Neural progenitor cell (in vitro differentiated cells): ENCODE measurements at regions not wholly inside any gene's neighbourhood (a gene's known extent, or its start where the extent isn't known, plus 50 kb on each side); places are given as distances from the start of the nearest gene placed in this dataset.

Source experiments
- DNase-seq: peaks from one replicate; pipeline ENCODE4 v3.0.0-alpha.2; 2016; ENCODE audit warnings: low spot score
- H2AFZ ChIP-seq: fragments of 200-600 bp; sonication (generic); replicated peaks from 2 replicates; pipeline ENCODE4 v1.6.1; 2016; ENCODE audit warnings: antibody characterized with exemption
- H3F3A ChIP-seq: fragments of 200-600 bp; sonication (generic); 2 replicates; pipeline ENCODE4 v1.6.1; 2016; ENCODE audit warnings: antibody characterized with exemption, low read depth
- H3K27ac ChIP-seq: fragments of 200-600 bp; sonication (generic); 2 replicates; pipeline ENCODE4 v1.5.1; 2016; ENCODE audit warnings: mild to moderate bottlenecking
- H3K27me3 ChIP-seq: fragments of 200-600 bp; sonication (generic); 2 replicates; pipeline ENCODE4 v1.6.1; 2016; ENCODE audit warnings: mild to moderate bottlenecking, moderate library complexity
- H3K36me3 ChIP-seq: fragments of 200-600 bp; sonication (generic); 2 replicates; pipeline ENCODE4 v1.5.1; 2016
- H3K4me1 ChIP-seq: fragments of 200-600 bp; sonication (generic); 2 replicates; pipeline ENCODE4 v1.6.1; 2016; ENCODE audit warnings: mixed run types
- H3K4me2 ChIP-seq: fragments of 200-600 bp; sonication (generic); 2 replicates; pipeline ENCODE4 v1.6.1; 2016
- H3K4me3 ChIP-seq: fragments of 200-600 bp; sonication (generic); 2 replicates; pipeline ENCODE4 v1.5.1; 2016
- H3K79me2 ChIP-seq: fragments of 200-600 bp; sonication (generic); 2 replicates; pipeline ENCODE4 v1.6.1; 2016; ENCODE audit warnings: low read depth
- H3K9ac ChIP-seq: fragments of 200-600 bp; sonication (generic); 2 replicates; pipeline ENCODE4 v1.6.1; 2016
- H3K9me3 ChIP-seq: fragments of 200-600 bp; sonication (generic); 2 replicates; pipeline ENCODE4 v1.5.1; 2016; ENCODE audit warnings: low read depth
- H4K20me1 ChIP-seq: fragments of 200-600 bp; sonication (generic); 2 replicates; pipeline ENCODE4 v1.6.1; 2016; ENCODE audit warnings: low read depth
- H3K27ac Mint-ChIP-seq: 3 replicates; pipeline ENCODE4 v1.8.0; 2021; ENCODE audit warnings: mixed read lengths
- H3K27me3 Mint-ChIP-seq: 2 replicates; pipeline ENCODE4 v1.8.0; 2022; ENCODE audit warnings: low read depth, mild to moderate bottlenecking, inconsistent platforms, moderate library complexity, mixed read lengths; ENCODE audit not compliant: insufficient read depth
- H3K36me3 Mint-ChIP-seq: 3 replicates; pipeline ENCODE4 v1.8.0; 2021; ENCODE audit warnings: mixed read lengths
- H3K4me1 Mint-ChIP-seq: 3 replicates; pipeline ENCODE4 v1.8.0; 2021; ENCODE audit warnings: mixed read lengths
- H3K4me3 Mint-ChIP-seq: 3 replicates; pipeline ENCODE4 v1.8.0; 2021; ENCODE audit warnings: mild to moderate bottlenecking, moderate library complexity, mixed read lengths
- H3K9me3 Mint-ChIP-seq: 3 replicates; pipeline ENCODE4 v1.8.0; 2020; ENCODE audit warnings: mixed read lengths
- CTCF ChIP-seq: fragments of 200-600 bp; sonication (generic); IDR thresholded peaks from 2 replicates; pipeline ENCODE4 v1.5.1; 2017; ENCODE audit warnings: antibody characterized with exemption, mild to moderate bottlenecking
- EZH2 ChIP-seq: fragments of 200-600 bp; sonication (generic); IDR thresholded peaks from 2 replicates; pipeline ENCODE4 v1.6.1; 2017; ENCODE audit warnings: antibody characterized with exemption, mild to moderate bottlenecking, moderate library complexity
- EZH2phosphoT487 ChIP-seq: fragments of 200-600 bp; sonication (generic); IDR thresholded peaks from 2 replicates; pipeline ENCODE4 v1.6.1; 2017; ENCODE audit warnings: antibody characterized with exemption

- H3K36me3 ChIP-seq, result no peaks in the 10 kb centered on the region
- no peak overlapping the region for H2AFZ ChIP-seq
- Mint-ChIP-seq H3K9me3 (peaks cover 6% of the 10 kb centered on the region), H3K27ac (no peak overlapping the region), H3K4me1 (peaks cover 9% of the 10 kb centered on the region), H3K4me3 (no peak overlapping the region), H3K36me3 (no peaks in the 10 kb centered on the region), H3K27me3 (no peaks in the 10 kb centered on the region)
- H3K4me1 ChIP-seq, result no peaks in the 10 kb centered on the region
- no peak overlapping the region for H3K27ac ChIP-seq
- H3K9ac ChIP-seq, result no peak overlapping the region
- H3K27me3 ChIP-seq, result no peaks in the 10 kb centered on the region
- no peak overlapping the region for H3K4me2 ChIP-seq
- TF ChIP-seq EZH2 (no peak), CTCF (no peak), EZH2phosphoT487 (no peak)
- no peak for DNase-seq
- no peaks in the 10 kb centered on the region for H3K79me2 ChIP-seq
- H3F3A ChIP-seq, result no peaks in the 10 kb centered on the region
- H3K9me3 ChIP-seq, result no peaks in the 10 kb centered on the region
- H4K20me1 ChIP-seq, result no peaks in the 10 kb centered on the region
- no peak overlapping the region for H3K4me3 ChIP-seq
These were observed 139.1 kb upstream of the DPT start for GRCh38 chr1:168867941-168868634.

- H3K4me2 ChIP-seq, result no peak overlapping the region
- no peaks in the 10 kb centered on the region for H3K9me3 ChIP-seq
- Mint-ChIP-seq H3K9me3 (peaks cover 4% of the 10 kb centered on the region), H3K4me1 (no peaks in the 10 kb centered on the region), H3K36me3 (no peaks in the 10 kb centered on the region), H3K27ac (no peak overlapping the region), H3K4me3 (no peak overlapping the region), H3K27me3 (no peaks in the 10 kb centered on the region)
- DNase-seq, result no peak
- no peaks in the 10 kb centered on the region for H3K27me3 ChIP-seq
- no peaks in the 10 kb centered on the region for H3K36me3 ChIP-seq
- no peaks in the 10 kb centered on the region for H3K4me1 ChIP-seq
- no peak overlapping the region for H3K9ac ChIP-seq
- no peak for TF ChIP-seq CTCF
- TF ChIP-seq EZH2, result no peak
- no peak for TF ChIP-seq EZH2phosphoT487
- no peak overlapping the region for H3K27ac ChIP-seq
- H3K79me2 ChIP-seq, result no peaks in the 10 kb centered on the region
- H2AFZ ChIP-seq, result no peak overlapping the region
- no peak overlapping the region for H3K4me3 ChIP-seq
- no peaks in the 10 kb centered on the region for H3F3A ChIP-seq
- no peaks in the 10 kb centered on the region for H4K20me1 ChIP-seq
These were observed 142.5 kb upstream of the DPT start for GRCh38 chr1:168871531-168871930.

- no peak for TF ChIP-seq EZH2phosphoT487
- TF ChIP-seq EZH2, result no peak
- no peak for TF ChIP-seq CTCF
- no peaks in the 10 kb centered on the region for H3K4me1 Mint-ChIP-seq
- Histone ChIP-seq H3K9ac (no peak overlapping the region), H3K4me1 (no peaks in the 10 kb centered on the region), H3K79me2 (no peaks in the 10 kb centered on the region), H4K20me1 (no peaks in the 10 kb centered on the region), H3K4me3 (no peak overlapping the region), H3K4me2 (no peak overlapping the region), H3F3A (no peaks in the 10 kb centered on the region), H3K36me3 (no peaks in the 10 kb centered on the region), H3K27me3 (no peaks in the 10 kb centered on the region), H3K9me3 (no peaks in the 10 kb centered on the region), H3K27ac (no peak overlapping the region), H2AFZ (no peak overlapping the region)
- no peak overlapping the region for H3K27ac Mint-ChIP-seq
- no peaks in the 10 kb centered on the region for H3K27me3 Mint-ChIP-seq
- H3K36me3 Mint-ChIP-seq, result no peaks in the 10 kb centered on the region
- DNase-seq, result no peak
- H3K4me3 Mint-ChIP-seq, result no peak overlapping the region
- H3K9me3 Mint-ChIP-seq, result no peaks in the 10 kb centered on the region
These were observed 146.8 kb upstream of the DPT start for GRCh38 chr1:168875831-168876230.
